ENCODE measurements at regions not wholly inside any gene's neighbourhood (a gene's known extent, or its start where the extent isn't known, plus 50 kb on each side); places are given as distances from the start of the nearest gene placed in this dataset.

- H3K9me3 Mint-ChIP-seq (ENCODE audit: unreplicated experiment) = no peaks in the 10 kb centered on the region
- no peaks in the 10 kb centered on the region for H3K36me3 Mint-ChIP-seq (ENCODE audit: low read depth, unreplicated experiment)
- H3K4me3 Mint-ChIP-seq (ENCODE audit: unreplicated experiment) = no peak overlapping the region
- peaks cover under 1% of the 10 kb centered on the region for H3K27me3 Mint-ChIP-seq (ENCODE audit: unreplicated experiment)
- H3K4me1 Mint-ChIP-seq (ENCODE audit: unreplicated experiment) = peaks cover 3% of the 10 kb centered on the region
- H3K27ac Mint-ChIP-seq (ENCODE audit: unreplicated experiment) = no peak overlapping the region
- no peak for DNase-seq (ENCODE audit: low spot score)
- TF ChIP-seq CTCF (IDR thresholded peaks at IDR 0.05; ENCODE audit: unreplicated experiment) = no peak
Observed at GRCh38 chr5:133705331-133705730, 93.0 kb upstream of the FSTL4 start.

- peaks cover 3% of the 10 kb centered on the region for H3K9me3 Mint-ChIP-seq (ENCODE audit: unreplicated experiment)
- no peak overlapping the region for H3K27ac Mint-ChIP-seq (ENCODE audit: unreplicated experiment)
- no peak for DNase-seq (ENCODE audit: low spot score)
- H3K4me3 Mint-ChIP-seq (ENCODE audit: unreplicated experiment) = no peak overlapping the region
- H3K4me1 Mint-ChIP-seq (ENCODE audit: unreplicated experiment) = peaks cover 3% of the 10 kb centered on the region
- no peak for TF ChIP-seq CTCF (IDR thresholded peaks at IDR 0.05; ENCODE audit: unreplicated experiment)
- peaks cover 2% of the 10 kb centered on the region for H3K27me3 Mint-ChIP-seq (ENCODE audit: unreplicated experiment)
- H3K36me3 Mint-ChIP-seq (ENCODE audit: low read depth, unreplicated experiment) = peaks cover 5% of the 10 kb centered on the region
Observed at GRCh38 chr5:133704411-133704810, 92.1 kb upstream of the FSTL4 start.

- peaks cover 3% of the 10 kb centered on the region for H3K9me3 Mint-ChIP-seq (ENCODE audit: unreplicated experiment)
- H3K36me3 Mint-ChIP-seq (ENCODE audit: low read depth, unreplicated experiment) = peaks cover 5% of the 10 kb centered on the region
- no peak for DNase-seq (ENCODE audit: low spot score)
- no peak overlapping the region for H3K27ac Mint-ChIP-seq (ENCODE audit: unreplicated experiment)
- H3K27me3 Mint-ChIP-seq (ENCODE audit: unreplicated experiment) = peaks cover 2% of the 10 kb centered on the region
- TF ChIP-seq CTCF (IDR thresholded peaks at IDR 0.05; ENCODE audit: unreplicated experiment) = no peak
- H3K4me1 Mint-ChIP-seq (ENCODE audit: unreplicated experiment) = peaks cover 3% of the 10 kb centered on the region
- no peak overlapping the region for H3K4me3 Mint-ChIP-seq (ENCODE audit: unreplicated experiment)
Observed at GRCh38 chr5:133703935-133704334, 91.6 kb upstream of the FSTL4 start.

- Mint-ChIP-seq H3K4me3 (ENCODE audit: unreplicated experiment) (no peak overlapping the region), H3K9me3 (ENCODE audit: unreplicated experiment) (peaks cover 3% of the 10 kb centered on the region), H3K4me1 (ENCODE audit: unreplicated experiment) (peaks cover 3% of the 10 kb centered on the region), H3K27ac (ENCODE audit: unreplicated experiment) (no peak overlapping the region), H3K36me3 (ENCODE audit: low read depth, unreplicated experiment) (peaks cover 5% of the 10 kb centered on the region), H3K27me3 (ENCODE audit: unreplicated experiment) (peaks cover 2% of the 10 kb centered on the region)
- no peak for TF ChIP-seq CTCF (IDR thresholded peaks at IDR 0.05; ENCODE audit: unreplicated experiment)
- DNase-seq (ENCODE audit: low spot score) = no peak
Observed at GRCh38 chr5:133702791-133703770, 90.7 kb upstream of the FSTL4 start.

- Mint-ChIP-seq H3K36me3 (ENCODE audit: low read depth, unreplicated experiment) (peaks cover 5% of the 10 kb centered on the region), H3K27ac (ENCODE audit: unreplicated experiment) (no peak overlapping the region), H3K4me3 (ENCODE audit: unreplicated experiment) (no peak overlapping the region), H3K27me3 (ENCODE audit: unreplicated experiment) (peaks cover 2% of the 10 kb centered on the region), H3K4me1 (ENCODE audit: unreplicated experiment) (peaks cover 3% of the 10 kb centered on the region), H3K9me3 (ENCODE audit: unreplicated experiment) (peaks cover 3% of the 10 kb centered on the region)
- TF ChIP-seq CTCF (IDR thresholded peaks at IDR 0.05; ENCODE audit: unreplicated experiment) = no peak
- no peak for DNase-seq (ENCODE audit: low spot score)
Observed at GRCh38 chr5:133701871-133702270, 89.5 kb upstream of the FSTL4 start.
